ENCODE measurements at regions not wholly inside any gene's neighbourhood (a gene's known extent, or its start where the extent isn't known, plus 50 kb on each side); places are given as distances from the start of the nearest gene placed in this dataset.

DNA sequence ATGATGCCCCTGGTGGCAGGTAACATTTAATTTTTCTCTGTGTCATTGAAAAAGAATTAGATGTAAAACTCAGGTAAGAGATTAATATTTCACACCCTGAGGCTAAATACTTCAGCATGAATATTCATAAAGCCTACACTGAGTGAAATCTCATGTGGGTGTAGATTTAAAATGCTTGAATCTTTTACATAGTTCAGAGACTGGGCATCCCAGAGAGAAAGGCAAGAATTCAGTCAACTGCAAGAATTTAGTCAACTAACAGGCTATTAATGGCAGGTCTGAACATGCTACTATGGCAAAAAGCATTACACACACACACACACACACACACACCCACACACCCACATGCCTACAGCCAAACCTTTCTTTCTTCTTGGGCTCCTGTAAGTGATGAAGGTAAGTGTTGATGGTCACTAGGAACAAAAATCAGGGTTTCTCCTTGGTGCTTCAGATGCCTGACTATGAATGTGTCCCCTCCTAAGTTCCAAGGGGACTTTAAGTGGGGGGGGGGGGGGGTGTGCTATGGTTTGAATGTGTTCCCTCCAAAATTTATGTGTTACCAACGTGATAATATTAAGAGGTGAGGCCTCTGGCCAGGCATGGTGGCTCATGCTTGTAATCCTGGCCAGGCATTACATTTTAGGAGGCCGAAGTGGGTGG is 63.7 kb upstream of the PSMD7 start:
- Histone ChIP-seq H3K36me3 (ENCODE audit: control insufficient read depth, insufficient read depth, low read length) (no peaks in the 10 kb centered on the region), H3K27ac (no peak overlapping the region), H3K4me1 (no peaks in the 10 kb centered on the region), H2AFZ (no peak overlapping the region), H3K9me3 (ENCODE audit: control insufficient read depth, low read length) (no peaks in the 10 kb centered on the region), H3K4me3 (ENCODE audit: low read depth, low read length) (no peak overlapping the region), H3K4me2 (ENCODE audit: low read length) (no peak overlapping the region), H3K27me3 (ENCODE audit: control insufficient read depth, insufficient read depth, low read length) (no peaks in the 10 kb centered on the region), H3K9ac (no peak overlapping the region), H3K79me2 (no peaks in the 10 kb centered on the region)
- TF ChIP-seq, protein P1, sequence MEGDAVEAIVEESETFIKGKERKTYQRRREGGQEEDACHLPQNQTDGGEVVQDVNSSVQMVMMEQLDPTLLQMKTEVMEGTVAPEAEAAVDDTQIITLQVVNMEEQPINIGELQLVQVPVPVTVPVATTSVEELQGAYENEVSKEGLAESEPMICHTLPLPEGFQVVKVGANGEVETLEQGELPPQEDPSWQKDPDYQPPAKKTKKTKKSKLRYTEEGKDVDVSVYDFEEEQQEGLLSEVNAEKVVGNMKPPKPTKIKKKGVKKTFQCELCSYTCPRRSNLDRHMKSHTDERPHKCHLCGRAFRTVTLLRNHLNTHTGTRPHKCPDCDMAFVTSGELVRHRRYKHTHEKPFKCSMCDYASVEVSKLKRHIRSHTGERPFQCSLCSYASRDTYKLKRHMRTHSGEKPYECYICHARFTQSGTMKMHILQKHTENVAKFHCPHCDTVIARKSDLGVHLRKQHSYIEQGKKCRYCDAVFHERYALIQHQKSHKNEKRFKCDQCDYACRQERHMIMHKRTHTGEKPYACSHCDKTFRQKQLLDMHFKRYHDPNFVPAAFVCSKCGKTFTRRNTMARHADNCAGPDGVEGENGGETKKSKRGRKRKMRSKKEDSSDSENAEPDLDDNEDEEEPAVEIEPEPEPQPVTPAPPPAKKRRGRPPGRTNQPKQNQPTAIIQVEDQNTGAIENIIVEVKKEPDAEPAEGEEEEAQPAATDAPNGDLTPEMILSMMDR (IDR thresholded peaks at IDR 0.05), result no peak

DNA sequence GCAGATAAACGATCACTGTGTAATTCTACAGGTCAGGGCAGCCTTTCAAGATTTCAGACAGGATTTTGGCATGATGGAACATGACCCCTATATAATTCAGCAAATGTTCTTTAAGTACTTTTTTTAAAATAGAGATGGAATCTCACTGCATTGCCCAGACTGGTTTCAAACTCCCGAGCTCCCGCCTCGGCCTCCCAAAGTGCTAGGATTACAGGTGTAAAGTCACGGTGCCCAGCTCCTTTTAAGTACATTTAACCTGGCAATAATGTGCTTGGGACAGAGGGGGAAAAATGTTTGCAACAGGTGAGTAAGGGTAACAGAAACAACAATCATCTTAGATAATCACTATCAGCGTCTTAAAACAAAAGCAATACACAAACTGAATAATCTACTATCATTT is 66.5 kb upstream of the PSMD7 start:
- Histone ChIP-seq H3K4me1 (no peaks in the 10 kb centered on the region), H3K4me2 (ENCODE audit: low read length) (no peak overlapping the region), H3K9me3 (ENCODE audit: control insufficient read depth, low read length) (no peaks in the 10 kb centered on the region), H3K79me2 (no peaks in the 10 kb centered on the region), H3K9ac (no peak overlapping the region), H3K27me3 (ENCODE audit: control insufficient read depth, insufficient read depth, low read length) (no peaks in the 10 kb centered on the region), H2AFZ (no peak overlapping the region), H3K36me3 (ENCODE audit: control insufficient read depth, insufficient read depth, low read length) (no peaks in the 10 kb centered on the region), H3K4me3 (ENCODE audit: low read depth, low read length) (no peak overlapping the region), H3K27ac (no peak overlapping the region)
- TF ChIP-seq, protein P1 (IDR thresholded peaks at IDR 0.05), result no peak

DNA sequence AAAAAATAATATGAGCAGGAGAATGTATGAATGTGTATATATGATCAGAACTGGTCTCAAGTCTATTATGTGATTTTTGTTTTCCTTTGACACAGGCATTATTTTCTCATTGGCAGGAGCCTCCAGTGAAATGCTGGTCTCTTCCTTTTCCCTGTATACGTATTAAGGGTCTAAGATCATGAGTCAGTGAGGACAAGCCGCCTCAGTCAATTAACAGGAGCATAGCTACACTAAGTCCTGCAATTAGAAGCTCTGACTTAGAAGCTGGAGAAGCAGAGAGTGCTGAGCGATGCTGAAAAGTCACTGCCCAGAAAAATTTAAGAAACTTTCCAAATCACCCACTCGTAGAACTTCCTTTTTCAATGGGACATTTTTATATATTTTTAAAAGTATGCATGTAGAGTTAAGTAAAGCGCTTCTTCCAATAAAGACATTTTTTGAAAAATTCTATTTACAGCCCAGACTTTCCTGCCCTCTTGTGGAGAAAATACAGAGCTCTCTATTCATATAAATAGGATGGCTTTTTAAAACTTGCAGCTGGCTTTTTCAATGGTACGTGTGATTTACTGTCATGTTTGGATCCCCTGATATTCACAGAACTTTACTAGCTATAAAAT is 70.2 kb upstream of the PSMD7 start:
- Histone ChIP-seq H3K27ac (no peak overlapping the region), H3K9ac (no peak overlapping the region), H3K36me3 (ENCODE audit: control insufficient read depth, insufficient read depth, low read length) (no peaks in the 10 kb centered on the region), H2AFZ (peak overlapping the region; percentile 18), H3K79me2 (no peaks in the 10 kb centered on the region), H3K27me3 (ENCODE audit: control insufficient read depth, insufficient read depth, low read length) (no peaks in the 10 kb centered on the region), H3K9me3 (ENCODE audit: control insufficient read depth, low read length) (no peaks in the 10 kb centered on the region), H3K4me3 (ENCODE audit: low read depth, low read length) (no peak overlapping the region), H3K4me1 (no peaks in the 10 kb centered on the region), H3K4me2 (ENCODE audit: low read length) (no peak overlapping the region)
- TF ChIP-seq, protein P1 (IDR thresholded peaks at IDR 0.05), result peak; percentile 15

DNA sequence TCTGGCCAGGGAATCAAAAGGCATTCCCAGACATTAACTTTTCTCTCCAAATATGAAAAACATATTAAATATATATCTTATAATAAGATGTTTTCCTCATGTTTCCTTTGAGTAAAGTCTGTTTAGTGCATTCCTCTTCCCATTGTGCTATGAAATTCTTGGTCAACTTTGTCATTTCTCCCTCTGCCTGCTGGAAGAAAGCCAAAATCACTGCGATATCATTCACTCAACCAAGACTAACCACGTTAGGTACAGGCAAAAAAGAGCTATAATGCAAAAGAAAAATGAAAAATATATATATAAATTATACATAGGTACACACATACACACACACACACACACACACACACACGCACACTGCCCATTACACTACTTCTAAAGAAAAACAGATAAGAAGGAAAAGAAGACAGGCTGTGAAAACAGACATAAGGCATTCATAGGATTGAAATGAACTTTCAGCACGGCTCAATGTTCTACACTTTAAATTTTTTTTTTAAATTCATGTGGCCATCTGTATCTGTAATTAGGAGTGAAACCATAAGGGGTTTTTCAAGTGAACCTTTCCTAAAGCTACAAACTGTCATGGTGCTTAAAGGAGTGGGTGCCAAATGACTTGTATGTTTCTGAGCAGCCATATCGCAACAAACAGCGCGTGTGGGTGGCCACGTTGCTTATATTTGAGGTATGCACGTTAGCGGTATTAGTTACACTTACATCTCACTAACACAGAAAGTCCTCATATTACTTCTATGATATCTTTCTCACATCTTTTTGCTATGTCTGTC is 71.6 kb upstream of the PSMD7 start:
- H3K79me2 ChIP-seq, result no peaks in the 10 kb centered on the region
- no peaks in the 10 kb centered on the region for H3K4me1 ChIP-seq
- H3K4me2 ChIP-seq (ENCODE audit: low read length), result no peak overlapping the region
- H3K4me3 ChIP-seq (ENCODE audit: low read depth, low read length), result no peak overlapping the region
- no peaks in the 10 kb centered on the region for H3K36me3 ChIP-seq (ENCODE audit: control insufficient read depth, insufficient read depth, low read length)
- H3K27me3 ChIP-seq (ENCODE audit: control insufficient read depth, insufficient read depth, low read length), result no peaks in the 10 kb centered on the region
- no peak overlapping the region for H3K27ac ChIP-seq
- H3K9me3 ChIP-seq (ENCODE audit: control insufficient read depth, low read length), result no peaks in the 10 kb centered on the region
- no peak overlapping the region for H2AFZ ChIP-seq
- no peak overlapping the region for H3K9ac ChIP-seq
- TF ChIP-seq, protein P1 (IDR thresholded peaks at IDR 0.05), result no peak
